ENCODE measurements at regions not wholly inside any gene's neighbourhood (a gene's known extent, or its start where the extent isn't known, plus 50 kb on each side); places are given as distances from the start of the nearest gene placed in this dataset.
"Not testable (repeated sequence)": the region's sequence is repeated elsewhere in the genome, so short reads cannot be mapped to it uniquely, and the experiment has no call there.

DNA sequence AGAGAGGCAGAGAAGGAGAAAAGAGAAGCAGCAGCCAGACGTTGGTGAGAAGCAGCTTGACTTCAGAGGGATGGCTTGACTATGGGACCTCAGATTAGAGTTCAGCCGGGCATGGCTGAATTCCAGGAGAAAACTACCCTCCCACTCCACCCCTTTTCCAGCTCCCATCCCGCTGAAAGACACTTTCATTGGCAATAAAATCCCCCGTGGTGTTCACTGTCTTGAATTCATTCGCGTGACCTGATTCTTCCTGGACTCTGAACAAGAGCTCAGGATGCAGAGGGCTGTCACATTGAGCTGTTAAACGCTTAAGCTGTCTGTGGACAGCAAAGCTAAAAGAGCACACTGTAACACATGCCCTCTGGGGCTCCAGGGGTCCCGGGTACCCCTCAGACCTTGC is 1575.3 kb upstream of the AGA start:
- no peak for DNase-seq

DNA sequence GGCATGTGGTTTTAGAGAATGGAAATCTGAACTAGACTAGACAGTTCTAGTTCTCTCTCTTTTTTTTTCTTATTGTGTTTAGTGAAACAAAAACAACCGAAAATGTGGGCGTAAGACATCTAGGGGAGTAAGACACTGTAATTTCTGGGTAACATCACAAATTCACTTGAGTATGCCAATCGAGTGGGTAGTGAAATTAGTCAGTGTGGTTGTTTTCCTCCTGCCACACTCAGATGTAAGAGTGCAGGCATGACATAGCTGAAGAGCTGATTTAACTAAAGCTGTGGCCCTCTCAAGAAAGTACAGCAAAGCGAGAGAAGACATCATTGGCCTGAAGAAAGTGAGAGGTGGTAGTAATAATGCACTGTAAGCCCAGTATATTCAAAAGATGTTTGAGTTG is 1585.3 kb upstream of the AGA start:
- DNase-seq, result no peak

DNA sequence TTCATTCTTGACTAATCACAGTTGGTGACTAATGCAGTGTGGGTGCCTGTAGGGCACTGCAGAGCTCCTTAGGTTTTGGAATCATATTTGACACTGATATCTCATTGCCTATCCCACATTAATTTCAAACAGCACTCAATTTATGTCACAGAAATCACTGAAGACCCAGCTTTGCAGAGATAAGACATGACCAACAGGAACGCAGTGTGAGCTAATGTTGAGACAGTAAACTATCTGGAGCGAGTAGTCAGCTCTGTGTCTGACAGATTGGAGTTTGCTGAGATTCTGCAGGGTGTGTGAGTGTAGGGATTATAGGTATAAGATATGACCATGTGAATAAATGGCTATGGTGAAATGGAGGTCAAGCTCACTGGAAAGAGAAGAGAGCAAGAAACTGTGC is 1586.1 kb upstream of the AGA start:
- DNase-seq, result no peak

DNA sequence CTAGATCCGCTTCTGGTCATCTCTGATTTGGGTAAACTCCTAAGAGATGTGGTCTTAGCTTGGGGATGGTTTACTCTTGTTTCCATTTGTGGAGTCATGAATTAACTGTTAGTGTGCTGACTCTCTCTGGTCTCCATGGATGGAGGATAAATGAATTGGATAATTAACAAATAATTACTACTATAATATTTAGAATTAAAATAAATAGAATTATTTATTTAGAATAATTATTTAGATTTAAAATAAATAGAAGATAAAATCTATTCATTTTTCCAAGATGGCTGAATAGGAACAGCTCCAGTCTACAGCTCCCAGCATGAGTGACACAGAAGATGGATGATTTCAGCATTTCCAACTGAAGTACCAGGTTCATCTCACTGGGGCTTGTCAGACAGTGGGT is 1587.4 kb upstream of the AGA start:
- no peak for DNase-seq

DNA sequence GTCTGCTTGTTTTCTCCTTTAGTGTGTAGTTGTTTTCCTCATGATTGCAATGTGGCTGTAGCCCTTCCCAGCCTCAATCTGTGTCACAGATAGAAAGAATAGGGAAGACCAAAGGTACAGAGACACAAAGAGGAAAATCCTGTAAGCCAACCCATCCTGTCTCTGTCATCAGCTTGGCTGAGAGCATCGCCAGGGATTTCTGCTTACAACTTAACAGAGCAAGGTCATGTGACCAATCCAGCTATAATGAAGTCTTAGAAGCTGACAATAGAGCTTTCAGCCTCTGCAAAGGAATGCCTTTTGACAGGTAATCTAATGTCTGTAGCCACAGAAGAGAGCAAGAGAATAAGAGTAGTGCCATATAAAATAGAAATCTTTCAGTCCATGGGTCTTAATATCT is 1598.0 kb upstream of the AGA start:
- DNase-seq, result no peak

DNA sequence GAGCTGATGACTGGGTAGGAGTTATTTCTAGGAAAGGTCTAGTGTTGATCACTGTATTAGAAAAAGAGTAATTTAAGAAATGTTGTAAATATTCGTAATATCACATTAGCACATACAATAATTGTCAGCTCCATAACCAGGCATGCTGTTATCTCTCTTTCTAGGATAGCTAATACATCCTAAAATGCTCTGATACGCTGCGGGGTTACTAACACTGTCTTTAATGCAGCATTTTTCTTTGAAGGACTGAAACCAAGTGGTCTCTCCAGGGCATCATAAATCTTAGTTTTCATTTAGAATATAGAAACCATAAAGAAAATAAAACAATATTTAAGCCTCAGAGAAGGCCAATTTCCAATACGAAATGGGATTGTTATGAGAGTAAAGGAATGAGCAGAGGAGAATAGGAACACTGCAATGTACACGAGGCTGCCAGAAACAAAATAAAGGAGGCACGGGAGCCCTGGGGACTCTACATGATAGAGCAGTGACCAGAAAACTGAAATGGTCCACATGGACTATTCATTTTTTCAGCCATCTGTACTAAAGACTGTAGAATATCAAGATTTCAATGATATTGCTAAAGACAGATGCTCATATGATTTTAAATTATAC is 1606.7 kb upstream of the AGA start:
- no peak for DNase-seq

DNA sequence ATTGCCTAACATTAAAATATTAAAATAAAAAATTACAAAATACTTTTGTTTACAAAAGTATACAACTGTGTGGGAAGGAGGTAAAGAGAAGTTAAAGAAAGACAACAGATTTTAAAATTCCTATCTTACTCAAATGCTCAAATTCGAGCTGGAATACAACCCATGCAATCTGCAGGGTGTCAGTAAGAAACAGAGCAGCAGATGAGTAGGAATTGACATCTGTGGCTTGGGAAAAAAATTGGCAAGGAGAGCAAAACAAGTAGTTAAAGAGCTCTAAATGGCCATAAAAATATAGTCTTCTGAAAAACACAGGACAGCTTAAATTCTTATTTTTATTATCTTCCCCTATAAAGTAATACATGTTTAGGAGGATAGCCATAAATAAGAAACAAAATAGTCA is 1609.0 kb upstream of the AGA start:
- no peak for DNase-seq

DNA sequence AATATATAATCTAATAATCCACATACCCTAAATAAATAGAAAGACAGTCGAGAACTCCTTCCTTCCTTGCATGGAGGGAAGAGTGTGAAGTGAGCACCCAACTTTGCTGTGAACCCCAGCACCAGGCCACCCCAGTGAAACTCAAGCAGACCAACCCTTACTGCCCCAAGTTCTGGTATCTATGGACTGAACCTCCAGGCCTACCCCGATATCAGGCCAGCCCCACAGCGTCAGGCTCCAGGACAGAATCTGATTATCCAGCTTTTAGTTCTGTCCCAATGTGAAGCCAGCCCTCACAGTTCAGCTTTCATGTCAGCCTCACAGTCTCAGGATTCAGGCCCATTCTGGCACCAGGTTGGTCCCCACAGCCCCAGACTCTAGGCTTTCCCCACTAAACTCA is 1617.2 kb upstream of the AGA start:
- DNase-seq, result no peak

DNA sequence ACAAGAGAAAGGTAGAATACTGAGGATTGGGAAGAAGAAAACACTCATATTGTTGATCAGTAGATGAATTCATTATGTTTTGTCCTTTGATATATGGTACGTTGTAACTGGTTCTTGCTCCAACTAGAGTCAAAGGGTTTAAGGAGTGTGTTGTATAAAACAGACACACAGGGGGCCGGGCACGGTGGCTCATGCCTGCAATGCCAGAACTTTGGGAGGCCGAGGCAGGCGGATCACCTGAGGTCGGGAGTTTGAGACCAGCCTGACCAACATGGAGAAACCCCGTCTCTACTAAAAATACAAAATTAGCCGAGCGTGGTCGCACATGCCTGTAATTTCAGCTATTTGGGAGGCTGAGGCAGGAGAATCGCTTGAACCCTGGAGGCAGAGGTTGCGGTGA is 1624.0 kb upstream of the AGA start:
- DNase-seq, result not testable (repeated sequence)

DNA sequence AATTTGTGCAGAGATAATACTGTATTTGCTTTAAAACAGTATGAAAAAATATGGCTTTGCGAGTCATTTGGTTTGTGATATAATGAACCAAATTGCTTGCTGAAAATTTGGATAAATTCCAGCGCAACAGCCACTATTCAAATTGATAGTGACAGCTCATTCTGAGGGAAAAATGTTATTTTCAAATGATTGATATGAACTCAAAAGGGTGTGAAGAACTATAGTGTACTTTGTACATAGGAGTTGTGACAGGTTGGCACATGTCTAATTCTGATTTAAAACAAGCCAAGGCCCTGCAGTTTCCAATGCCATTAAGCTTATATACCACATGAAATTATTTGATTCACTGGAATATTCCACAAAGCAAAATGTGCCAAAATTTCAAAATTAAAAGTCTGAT is 1628.9 kb upstream of the AGA start:
- no peak for DNase-seq

DNA sequence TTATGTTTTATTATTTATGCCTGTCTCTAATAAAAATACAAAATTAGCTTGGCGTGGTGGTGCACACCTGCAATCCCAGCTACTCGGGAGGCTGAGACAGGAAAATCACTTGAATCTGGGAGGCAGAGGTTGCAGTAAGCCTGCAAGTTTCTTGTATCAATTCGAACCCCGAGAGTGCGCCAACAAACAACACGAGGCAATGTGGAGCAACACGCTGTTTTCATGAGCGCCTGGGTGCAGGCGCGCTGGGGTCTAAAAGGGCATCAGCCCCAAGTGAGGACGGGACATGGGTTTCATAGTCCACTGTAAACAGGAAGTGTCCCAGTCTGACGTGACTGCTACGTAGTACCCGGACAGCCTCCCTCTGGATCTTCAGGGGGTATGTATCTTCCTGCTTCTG is 1634.6 kb upstream of the AGA start:
- no peak for DNase-seq

DNA sequence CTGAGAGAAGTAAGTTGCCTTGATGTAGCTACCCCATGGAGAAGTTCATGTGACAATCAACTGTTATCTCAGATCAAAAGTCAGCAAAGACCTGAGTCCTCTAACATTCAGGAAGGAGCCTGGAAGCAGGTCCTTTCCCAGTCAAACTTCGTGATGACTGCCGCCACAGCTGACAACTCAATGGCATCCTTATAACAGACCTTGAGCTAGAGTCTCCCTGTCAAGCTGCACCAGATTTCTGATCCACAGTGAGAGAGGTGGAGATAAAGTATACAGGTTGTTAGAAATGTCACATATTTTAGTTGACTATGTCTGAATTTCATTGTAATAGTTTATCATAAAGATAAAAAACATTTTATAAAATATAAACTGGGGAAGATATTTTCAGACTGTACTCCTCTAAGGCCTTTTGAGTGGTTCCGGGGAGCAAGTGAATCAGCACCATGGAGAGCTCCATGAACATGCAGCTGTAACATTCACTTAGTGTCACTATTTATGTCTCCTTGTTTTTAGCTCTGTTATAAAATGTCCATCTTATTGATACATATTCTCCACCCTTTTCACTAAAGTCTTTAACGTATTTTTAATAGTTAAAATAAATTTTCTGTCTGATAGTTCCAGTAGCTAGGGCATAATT is 1653.5 kb upstream of the AGA start:
- DNase-seq, result peak; percentile 5

DNA sequence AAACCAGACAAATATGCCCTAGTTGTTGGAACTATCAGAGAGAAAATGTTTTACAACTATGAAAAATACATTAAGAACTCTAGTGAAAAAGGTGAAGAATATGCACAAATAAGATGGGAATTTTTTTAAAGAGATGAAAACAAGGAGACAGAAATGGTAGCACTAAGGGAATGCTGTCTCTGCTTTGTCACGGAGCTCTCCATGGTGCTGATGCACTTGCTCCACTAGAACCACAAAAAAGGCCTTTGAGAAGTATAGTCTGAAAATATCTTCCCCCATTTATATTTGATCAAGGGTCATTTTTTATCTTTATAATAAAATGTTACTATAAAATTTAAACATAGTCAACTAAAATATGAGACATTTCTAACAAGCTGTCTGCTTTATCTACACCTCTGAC is 1655.5 kb upstream of the AGA start:
- DNase-seq, result peak; percentile 6

DNA sequence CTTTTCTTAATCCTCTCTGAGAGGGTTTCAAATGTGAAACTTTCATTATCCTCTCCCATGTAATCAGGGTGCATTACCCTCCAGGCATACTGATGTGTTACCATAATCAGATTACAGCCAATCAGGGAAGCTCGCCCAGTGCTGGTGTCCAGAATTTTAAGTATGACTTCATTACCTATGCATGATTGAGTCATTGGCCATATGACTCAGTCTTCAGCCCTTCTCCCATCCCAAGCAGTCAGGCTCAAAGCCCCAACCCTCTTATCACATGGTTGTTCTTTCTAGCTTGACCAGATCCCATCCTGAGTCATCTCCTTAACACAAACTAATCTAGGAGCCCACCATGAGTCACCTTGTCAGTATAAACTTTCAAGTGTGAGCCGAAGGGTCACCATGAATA is 1668.1 kb upstream of the AGA start:
- peak; percentile 83 for DNase-seq

DNA sequence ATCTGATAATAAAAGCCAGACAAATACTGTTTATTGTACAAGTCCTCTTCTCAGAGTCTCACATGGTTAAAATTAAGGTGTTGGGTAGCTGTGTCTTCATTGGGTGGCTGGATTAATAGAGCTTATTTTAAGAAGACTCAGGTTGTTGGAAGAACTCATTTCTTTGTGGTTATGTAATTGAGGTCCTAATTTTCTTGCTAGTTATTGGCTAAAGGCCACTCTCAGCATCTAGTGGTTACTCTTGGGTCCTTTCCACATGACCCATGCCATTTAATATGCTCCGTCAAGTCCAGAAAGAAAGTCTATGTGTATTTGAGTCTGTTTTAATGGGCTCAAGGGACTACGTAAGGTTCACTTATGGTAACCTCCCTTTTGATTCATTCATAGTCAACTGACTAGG is 1668.6 kb upstream of the AGA start:
- DNase-seq, result no peak

DNA sequence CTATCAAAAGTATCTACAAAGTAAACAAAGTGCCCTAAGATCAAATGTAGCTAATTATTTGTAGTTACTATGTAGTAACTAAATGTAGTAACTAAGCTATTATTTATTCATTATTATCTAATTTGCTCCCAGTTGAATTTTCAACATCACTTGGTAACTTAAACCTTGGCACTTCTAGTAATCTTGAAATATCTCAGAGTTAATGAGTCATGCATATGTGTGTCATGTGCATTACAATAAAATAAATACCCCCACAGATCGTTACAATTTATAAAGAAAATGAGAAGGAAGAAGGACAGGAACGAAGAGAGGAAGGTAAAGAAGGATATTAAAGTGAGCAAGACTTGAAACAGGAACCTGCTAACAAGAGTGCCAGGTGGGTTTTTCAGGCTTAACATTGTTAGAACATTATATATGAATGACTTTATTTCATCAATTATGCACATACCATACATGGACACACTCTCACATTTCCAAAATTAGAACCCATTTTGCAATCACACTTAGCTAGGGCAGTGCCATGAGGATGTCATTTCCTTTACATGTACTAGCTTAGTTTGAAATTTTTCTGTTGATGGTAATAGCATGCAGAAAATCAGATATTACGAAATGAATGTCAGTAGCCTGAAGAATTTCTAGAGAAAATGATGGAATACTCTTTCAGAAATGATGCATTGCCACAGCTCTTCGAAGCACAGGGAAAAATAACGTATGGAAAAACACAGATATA is 1670.4 kb upstream of the AGA start:
- DNase-seq, result no peak

DNA sequence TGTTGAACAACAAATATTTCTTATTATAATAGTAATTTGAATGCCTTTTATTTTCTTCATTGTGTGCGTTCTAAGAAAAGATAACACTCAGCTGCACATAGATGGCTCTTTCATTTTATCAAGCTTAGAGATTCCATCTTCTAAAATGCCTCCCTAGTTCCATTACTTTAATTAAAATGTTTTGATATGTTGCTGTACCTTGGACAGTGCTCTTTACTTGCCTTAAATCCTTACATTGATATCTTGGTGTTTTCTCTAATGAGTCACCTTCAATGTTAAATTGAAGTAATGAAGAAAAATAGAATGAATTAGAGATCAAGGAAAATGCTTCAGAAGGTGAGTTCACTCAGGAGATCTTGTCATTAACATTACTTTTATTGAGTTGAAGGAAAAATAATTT is 1672.4 kb upstream of the AGA start:
- no peak for DNase-seq

DNA sequence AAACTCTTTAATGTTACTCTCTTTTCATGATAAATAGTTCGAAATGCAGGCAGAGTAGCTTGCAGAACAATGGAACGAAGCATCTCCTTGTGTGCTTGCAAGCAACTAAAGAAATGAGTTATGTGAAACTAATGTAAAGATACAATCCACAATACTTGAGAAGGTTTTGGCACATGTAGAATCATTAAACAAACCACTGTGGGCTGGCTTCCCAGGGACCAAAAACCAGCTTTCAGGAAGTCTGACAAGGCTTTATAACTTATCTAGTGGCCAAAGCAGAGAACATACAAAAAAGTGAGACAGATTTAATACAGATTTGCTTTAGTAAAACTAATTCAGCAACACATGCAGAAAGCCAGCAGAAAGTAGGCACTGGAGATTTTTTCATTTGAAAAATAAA is 1673.8 kb upstream of the AGA start:
- DNase-seq, result peak; percentile 7

DNA sequence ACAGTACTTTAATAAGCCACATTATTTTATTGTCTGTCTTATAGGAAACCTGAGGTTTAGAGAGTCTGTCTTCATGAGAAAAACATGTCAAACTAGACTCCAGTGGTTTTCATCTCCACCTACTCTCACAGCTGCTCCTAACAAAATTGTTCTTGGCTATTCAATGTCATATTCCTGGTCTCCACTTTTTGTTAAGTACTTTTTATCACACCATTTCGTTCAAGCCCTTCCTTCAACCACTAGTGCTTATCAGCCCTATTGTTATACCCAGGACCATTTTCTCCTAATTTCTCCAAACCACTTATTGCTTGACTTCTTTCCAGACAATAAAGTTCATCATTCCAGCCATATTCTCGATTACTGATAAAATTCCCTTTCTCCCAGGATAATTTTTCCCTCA is 1674.3 kb upstream of the AGA start:
- no peak for DNase-seq

DNA sequence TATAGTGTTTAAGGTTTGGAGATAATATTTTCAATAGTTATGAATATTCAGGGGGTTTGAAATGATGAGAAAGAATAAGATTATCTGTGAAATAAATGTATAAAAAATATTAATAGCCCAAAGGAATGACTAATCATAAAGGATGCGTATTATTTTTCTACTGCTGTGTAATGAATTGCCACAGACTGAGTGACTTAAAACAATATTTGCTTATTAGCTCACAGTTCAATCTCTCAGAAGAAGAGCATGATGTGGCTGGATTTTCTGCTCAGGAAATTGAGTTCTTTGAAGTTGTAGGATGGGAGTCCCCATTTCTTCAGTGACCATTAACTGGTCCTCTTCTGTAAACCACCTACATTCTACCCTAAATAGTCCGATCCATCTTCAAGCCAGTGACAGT is 1680.8 kb upstream of the AGA start:
- no peak for DNase-seq

DNA sequence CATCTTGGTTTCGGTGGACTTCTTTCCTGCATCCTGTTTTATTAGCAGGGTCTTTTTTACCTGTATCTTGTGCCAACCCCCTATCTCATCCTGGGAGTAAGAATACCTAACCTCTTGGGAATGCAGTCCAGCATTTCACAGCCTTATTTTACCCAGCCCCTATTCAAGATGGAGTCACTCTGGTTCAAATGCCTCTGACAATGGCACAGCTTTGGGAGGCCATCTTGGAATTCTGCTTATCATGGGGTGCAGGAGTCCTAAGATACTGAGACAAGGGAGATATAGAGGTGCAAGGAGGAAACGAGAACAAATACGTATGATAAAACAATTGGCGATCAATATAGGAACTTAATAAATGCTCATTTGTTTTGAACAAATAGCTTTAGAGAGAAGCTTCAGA is 1682.2 kb upstream of the AGA start:
- DNase-seq, result no peak

DNA sequence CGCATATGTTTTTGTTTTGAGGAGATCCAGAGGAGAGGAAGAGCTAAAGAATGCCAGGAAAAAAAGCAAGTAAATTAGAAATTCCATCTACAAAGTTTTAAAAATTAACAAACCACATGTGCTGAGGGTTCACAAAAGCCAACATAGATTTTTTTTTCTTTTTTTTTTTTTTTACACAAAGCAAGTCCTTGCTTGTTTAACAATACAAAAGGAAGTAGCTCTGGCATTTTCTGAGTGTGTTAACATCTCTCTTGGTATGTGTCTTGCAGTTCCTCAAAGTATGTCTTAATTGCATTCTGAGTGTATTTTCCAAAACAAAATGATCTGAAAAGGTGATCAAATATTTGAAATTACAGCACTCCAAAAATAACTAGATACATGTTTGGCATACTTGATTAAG is 1682.7 kb upstream of the AGA start:
- no peak for DNase-seq

DNA sequence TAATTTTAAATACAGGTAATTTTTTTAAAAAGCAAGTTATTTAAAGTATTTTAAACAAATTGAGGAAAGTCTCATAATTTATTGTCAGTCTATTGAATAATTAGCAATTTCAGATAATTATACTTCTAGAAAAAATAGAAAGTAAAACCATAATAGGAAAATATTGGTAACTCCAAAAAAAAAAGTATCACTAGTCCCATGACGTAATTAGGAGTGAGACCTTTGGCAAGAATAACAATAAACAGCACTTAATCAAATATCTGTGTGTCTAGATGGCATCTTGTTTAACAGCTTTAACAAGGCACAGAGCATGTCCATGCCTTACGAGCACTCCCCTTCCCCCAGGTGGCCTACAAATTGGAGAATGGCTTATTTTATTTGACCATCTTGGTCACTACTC is 1683.6 kb upstream of the AGA start:
- no peak for DNase-seq

DNA sequence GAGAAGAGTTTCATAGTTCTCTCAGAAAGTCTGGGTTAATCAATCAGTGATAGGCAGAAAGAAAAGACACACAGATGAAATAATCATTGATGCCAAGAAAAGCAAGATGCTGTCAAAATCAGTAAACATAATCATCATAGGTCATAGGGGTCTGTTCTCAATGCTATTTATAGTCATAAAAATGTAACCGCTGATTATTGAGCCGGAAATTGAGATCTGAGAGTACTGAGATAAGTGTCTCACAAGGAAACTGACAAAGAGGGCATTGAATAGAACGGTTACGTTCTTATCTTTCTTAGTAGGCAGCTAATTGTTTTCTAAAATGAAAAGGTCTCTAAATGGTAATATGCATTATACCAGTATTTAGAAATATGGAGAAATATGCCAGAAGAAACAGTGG is 1686.1 kb upstream of the AGA start:
- DNase-seq, result no peak
